DOHH2 (cell line): ENCODE measurements at regions not wholly inside any gene's neighbourhood (a gene's known extent, or its start where the extent isn't known, plus 50 kb on each side); places are given as distances from the start of the nearest gene placed in this dataset.

Experiments
- CTCF ChIP-seq: fragments of 200-600 bp; sonication (generic); IDR thresholded peaks from one replicate; pipeline ENCODE4 v1.5.1; 2014; ENCODE audit warnings: antibody characterized with exemption, mild to moderate bottlenecking, low read depth, low read length; ENCODE audit not compliant: poor library complexity, severe bottlenecking
- EZH2phosphoT487 ChIP-seq: fragments of 200-600 bp; sonication (generic); IDR thresholded peaks from 2 replicates; pipeline ENCODE4 v1.6.1; 2017; ENCODE audit warnings: borderline replicate concordance, mild to moderate bottlenecking, antibody characterized with exemption, low read length, moderate library complexity, mixed read lengths

DNA sequence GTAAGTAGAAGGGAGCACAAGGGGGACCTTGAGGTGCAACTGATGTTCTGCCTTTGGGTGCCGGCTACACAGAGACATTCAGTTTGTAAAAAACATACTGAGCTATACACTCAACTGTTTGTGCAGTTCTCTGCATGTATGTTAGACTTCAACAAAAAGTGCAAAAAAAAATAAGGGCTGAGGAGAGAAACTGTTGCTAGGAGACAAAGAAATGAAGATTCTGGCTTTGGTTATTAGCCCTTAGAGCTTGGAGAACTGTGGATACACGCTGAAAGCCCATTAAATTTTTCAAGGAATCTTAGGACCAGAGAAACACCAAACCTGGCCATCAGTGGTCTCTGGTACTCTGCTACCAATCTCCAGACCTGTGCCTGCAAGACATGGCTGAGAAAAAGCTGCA is 207.6 kb upstream of the NSMCE3 start:
- TF ChIP-seq CTCF = no peak
- TF ChIP-seq EZH2phosphoT487 = no peak
